Neural cell (in vitro differentiated cells): ENCODE measurements at regions not wholly inside any gene's neighbourhood (a gene's known extent, or its start where the extent isn't known, plus 50 kb on each side); places are given as distances from the start of the nearest gene placed in this dataset.

Source experiments
- CTCF ChIP-seq: fragments of 450-650 bp; IDR thresholded peaks from 2 replicates; pipeline ENCODE4 v1.5.1; 2014; ENCODE audit warnings: antibody characterized with exemption, mild to moderate bottlenecking, moderate library complexity; ENCODE audit not compliant: poor library complexity, severe bottlenecking
- EP300 ChIP-seq: fragments of 450-650 bp; conservative IDR thresholded peaks from 2 replicates; pipeline ENCODE4 v1.6.1; 2014; ENCODE audit warnings: antibody characterized with exemption, mild to moderate bottlenecking, moderate library complexity; ENCODE audit not compliant: poor library complexity, severe bottlenecking

- no peak for TF ChIP-seq CTCF
- TF ChIP-seq EP300, result no peak
Measured at GRCh38 chr14:53375599-53375998, 222.5 kb upstream of the DDHD1 start.
